ENCODE measurements at regions not wholly inside any gene's neighbourhood (a gene's known extent, or its start where the extent isn't known, plus 50 kb on each side); places are given as distances from the start of the nearest gene placed in this dataset.

- DNase-seq (ENCODE audit: low read depth), result no peak
- no peak for TF ChIP-seq CTCF (IDR thresholded peaks at IDR 0.05; ENCODE audit: low read depth, low read length)
- TF ChIP-seq MAX (IDR thresholded peaks at IDR 0.05; ENCODE audit: low read depth, low read length), result no peak
- no peak for TF ChIP-seq MYC (IDR thresholded peaks at IDR 0.05; ENCODE audit: low read depth, low read length)
- no peak for TF ChIP-seq POLR2A (IDR thresholded peaks at IDR 0.05; ENCODE audit: extremely low read depth, insufficient read length)
- no peak overlapping the region for H3K4me3 ChIP-seq (ENCODE audit: low read depth, low read length)
Observed at GRCh38 chr13:60260440-60260839, 96.7 kb upstream of the DIAPH3 start.

GRCh38 chr13:60261432-60262351 is 98.0 kb upstream of the DIAPH3 start:
- no peak for DNase-seq (ENCODE audit: low read depth)
- no peak for TF ChIP-seq MYC (IDR thresholded peaks at IDR 0.05; ENCODE audit: low read depth, low read length)
- no peak for TF ChIP-seq POLR2A (IDR thresholded peaks at IDR 0.05; ENCODE audit: extremely low read depth, insufficient read length)
- TF ChIP-seq MAX (IDR thresholded peaks at IDR 0.05; ENCODE audit: low read depth, low read length), result no peak
- no peak for TF ChIP-seq CTCF (IDR thresholded peaks at IDR 0.05; ENCODE audit: low read depth, low read length)
- H3K4me3 ChIP-seq (ENCODE audit: low read depth, low read length), result no peak overlapping the region

GRCh38 chr13:60265566-60265965 is 101.8 kb upstream of the DIAPH3 start:
- no peak overlapping the region for H3K4me3 ChIP-seq (ENCODE audit: low read depth, low read length)
- no peak for DNase-seq (ENCODE audit: low read depth)
- TF ChIP-seq MAX (IDR thresholded peaks at IDR 0.05; ENCODE audit: low read depth, low read length) (no peak), CTCF (IDR thresholded peaks at IDR 0.05; ENCODE audit: low read depth, low read length) (no peak), MYC (IDR thresholded peaks at IDR 0.05; ENCODE audit: low read depth, low read length) (no peak), POLR2A (IDR thresholded peaks at IDR 0.05; ENCODE audit: extremely low read depth, insufficient read length) (no peak)

GRCh38 chr13:60267498-60268202 is 103.9 kb upstream of the DIAPH3 start:
- TF ChIP-seq POLR2A (IDR thresholded peaks at IDR 0.05; ENCODE audit: extremely low read depth, insufficient read length), result no peak
- no peak for TF ChIP-seq MYC (IDR thresholded peaks at IDR 0.05; ENCODE audit: low read depth, low read length)
- TF ChIP-seq MAX (IDR thresholded peaks at IDR 0.05; ENCODE audit: low read depth, low read length), result no peak
- TF ChIP-seq CTCF (IDR thresholded peaks at IDR 0.05; ENCODE audit: low read depth, low read length), result no peak
- peak overlapping the region; percentile 35 for H3K4me3 ChIP-seq (ENCODE audit: low read depth, low read length)
- DNase-seq (ENCODE audit: low read depth), result no peak

- DNase-seq (ENCODE audit: low read depth), result no peak
- H3K4me3 ChIP-seq (ENCODE audit: low read depth, low read length), result no peak overlapping the region
- TF ChIP-seq MYC (IDR thresholded peaks at IDR 0.05; ENCODE audit: low read depth, low read length), result no peak
- TF ChIP-seq POLR2A (IDR thresholded peaks at IDR 0.05; ENCODE audit: extremely low read depth, insufficient read length), result no peak
- TF ChIP-seq MAX (IDR thresholded peaks at IDR 0.05; ENCODE audit: low read depth, low read length), result no peak
- TF ChIP-seq CTCF (IDR thresholded peaks at IDR 0.05; ENCODE audit: low read depth, low read length), result no peak
Observed at GRCh38 chr13:60268203-60268555, 104.5 kb upstream of the DIAPH3 start.
